A204.1 (cell line): ENCODE measurements at regions not wholly inside any gene's neighbourhood (a gene's known extent, or its start where the extent isn't known, plus 50 kb on each side); places are given as distances from the start of the nearest gene placed in this dataset.

ENCODE experiments used
- FAIRE-seq: peaks from 2 replicates; lab custom pipeline; 2012; peaks lifted over from hg19 to GRCh38; lab: Jason Lieb, UNC

DNA sequence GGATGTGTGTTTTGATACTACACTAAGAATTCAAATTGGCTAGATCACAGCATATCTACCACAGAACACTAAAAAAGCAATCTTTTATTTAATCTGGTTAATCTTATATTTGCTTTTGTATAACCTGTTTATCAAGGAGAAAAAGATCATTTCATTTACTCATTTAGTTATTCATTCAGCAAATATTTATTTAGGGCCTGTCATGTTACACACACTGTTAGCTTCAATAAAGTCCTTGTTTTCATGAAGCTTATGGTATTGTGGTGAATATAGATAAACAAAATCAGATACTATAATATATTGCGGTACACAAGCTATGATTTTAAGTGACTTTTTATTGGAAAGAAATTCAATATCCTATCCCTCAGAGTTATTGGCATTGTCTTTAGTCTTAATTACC is 350.8 kb downstream of the LRFN5 start:
- no peak for FAIRE-seq
